Mesenchymal stem cell (in vitro differentiated cells and primary cell): ENCODE measurements at regions not wholly inside any gene's neighbourhood (a gene's known extent, or its start where the extent isn't known, plus 50 kb on each side); places are given as distances from the start of the nearest gene placed in this dataset.

Experiments used
- DNase-seq: peaks from one replicate; pipeline ENCODE4 v3.0.0-alpha.2; 2013
- H2AFZ ChIP-seq: one replicate; pipeline ENCODE4 v1.6.1; 2013; ENCODE audit warnings: low read depth, mild to moderate bottlenecking, control low read depth, inconsistent platforms, low read length, moderate library complexity
- H2AK5ac ChIP-seq: 2 replicates; pipeline ENCODE4 v1.6.1; 2013; ENCODE audit warnings: low read length, moderate library complexity, mild to moderate bottlenecking, inconsistent platforms; ENCODE audit not compliant: severe bottlenecking
- H2BK120ac ChIP-seq: one replicate; pipeline ENCODE4 v1.6.1; 2013; ENCODE audit warnings: low read depth, mild to moderate bottlenecking, inconsistent platforms, low read length, moderate library complexity
- H2BK12ac ChIP-seq, 2 experiments: one replicate each; pipeline ENCODE4 v1.6.1; 2013; ENCODE audit warnings: inconsistent platforms in 2 of 2, low read length in 2 of 2, mild to moderate bottlenecking in 2 of 2, moderate library complexity in 2 of 2, control low read depth in 1 of 2
- H2BK15ac ChIP-seq: one replicate; pipeline ENCODE4 v1.6.1; 2013; ENCODE audit warnings: mild to moderate bottlenecking, low read depth, inconsistent platforms; ENCODE audit not compliant: poor library complexity, severe bottlenecking
- H2BK5ac ChIP-seq: 2 replicates; pipeline ENCODE4 v1.6.1; 2013; ENCODE audit warnings: low read depth, mild to moderate bottlenecking, low read length, control low read depth, inconsistent platforms; ENCODE audit not compliant: poor library complexity, severe bottlenecking
- H3K14ac ChIP-seq, 2 experiments: one replicate each; pipeline ENCODE4 v1.6.1; 2013; ENCODE audit warnings: inconsistent platforms in 2 of 2, low read length in 2 of 2, control low read depth in 1 of 2, mild to moderate bottlenecking in 1 of 2, moderate library complexity in 1 of 2
- H3K18ac ChIP-seq, 2 experiments: one replicate each; pipeline ENCODE4 v1.6.1; 2013; ENCODE audit warnings: inconsistent platforms in 2 of 2, low read length in 2 of 2, control low read depth in 1 of 2, low read depth in 1 of 2, mild to moderate bottlenecking in 1 of 2
- H3K23ac ChIP-seq, 2 experiments: one replicate each; pipeline ENCODE4 v1.6.1; 2013; ENCODE audit warnings: inconsistent platforms in 2 of 2, low read length in 2 of 2, mild to moderate bottlenecking in 2 of 2, moderate library complexity in 2 of 2, control low read depth in 1 of 2
- H3K27ac ChIP-seq: 2 replicates; pipeline ENCODE4 v1.5.1; 2013; ENCODE audit warnings: mild to moderate bottlenecking, moderate library complexity, low read length, control low read depth, inconsistent platforms; ENCODE audit not compliant: poor library complexity, severe bottlenecking
- H3K27me3 ChIP-seq, 2 experiments: 2 replicates each; pipeline versions ENCODE4 v1.6.1 to v1.7.0; 2013; ENCODE audit warnings: low read length in 2 of 2, mild to moderate bottlenecking in 2 of 2, moderate library complexity in 2 of 2, control low read depth in 1 of 2, inconsistent platforms in 1 of 2; ENCODE audit not compliant: control insufficient read depth in 1 of 2, insufficient read depth in 1 of 2
- H3K36me3 ChIP-seq, 2 experiments: 2 replicates each; pipeline versions ENCODE4 v1.6.1 to v1.7.0; 2013; ENCODE audit warnings: low read length in 2 of 2, control low read depth in 1 of 2, inconsistent platforms in 1 of 2, low read depth in 1 of 2, mild to moderate bottlenecking in 1 of 2; ENCODE audit not compliant: insufficient read depth in 2 of 2, control insufficient read depth in 1 of 2
- H3K4ac ChIP-seq, 2 experiments: one replicate each; pipeline ENCODE4 v1.6.1; 2013; ENCODE audit warnings: inconsistent platforms in 2 of 2, low read length in 2 of 2, mild to moderate bottlenecking in 2 of 2, moderate library complexity in 2 of 2, control low read depth in 1 of 2, low read depth in 1 of 2
- H3K4me1 ChIP-seq: 2 replicates; pipeline ENCODE4 v1.6.1; 2013; ENCODE audit warnings: low read depth, low read length, control low read depth; ENCODE audit not compliant: control insufficient read depth, insufficient read depth
- H3K4me2 ChIP-seq: 2 replicates; pipeline ENCODE4 v1.6.1; 2013; ENCODE audit warnings: low read length, mild to moderate bottlenecking, inconsistent platforms; ENCODE audit not compliant: poor library complexity, severe bottlenecking
- H3K4me3 ChIP-seq, 2 experiments: 2 replicates each; pipeline versions ENCODE4 v1.5.1 to v1.7.0; 2013; ENCODE audit warnings: low read length in 2 of 2, mild to moderate bottlenecking in 2 of 2, control low read depth in 1 of 2, low read depth in 1 of 2; ENCODE audit not compliant: insufficient read depth in 1 of 2
- H3K79me1 ChIP-seq: replicated peaks from 2 replicates; pipeline ENCODE4 v1.6.1; 2013; ENCODE audit warnings: mild to moderate bottlenecking, control low read depth, low read length, inconsistent platforms; ENCODE audit not compliant: poor library complexity, severe bottlenecking
- H3K9ac ChIP-seq: 2 replicates; pipeline ENCODE4 v1.7.0; 2013; ENCODE audit warnings: mild to moderate bottlenecking, low read length, moderate library complexity
- H3K9me3 ChIP-seq: 2 replicates; pipeline ENCODE4 v1.7.0; 2013; ENCODE audit warnings: mild to moderate bottlenecking, low read length; ENCODE audit not compliant: control insufficient read depth
- H4K8ac ChIP-seq: one replicate; pipeline ENCODE4 v1.6.1; 2013; ENCODE audit warnings: inconsistent platforms, mild to moderate bottlenecking, low read length, moderate library complexity
- H4K91ac ChIP-seq: one replicate; pipeline ENCODE4 v1.6.1; 2013; ENCODE audit warnings: mild to moderate bottlenecking, low read length, inconsistent platforms
- WGBS: methylation state at CpG from one replicate; pipeline ENCODE4 v1.1.7; 2013; ENCODE audit warnings: mixed read lengths; 5-methylcytosine and 5-hydroxymethylcytosine counted together

DNA sequence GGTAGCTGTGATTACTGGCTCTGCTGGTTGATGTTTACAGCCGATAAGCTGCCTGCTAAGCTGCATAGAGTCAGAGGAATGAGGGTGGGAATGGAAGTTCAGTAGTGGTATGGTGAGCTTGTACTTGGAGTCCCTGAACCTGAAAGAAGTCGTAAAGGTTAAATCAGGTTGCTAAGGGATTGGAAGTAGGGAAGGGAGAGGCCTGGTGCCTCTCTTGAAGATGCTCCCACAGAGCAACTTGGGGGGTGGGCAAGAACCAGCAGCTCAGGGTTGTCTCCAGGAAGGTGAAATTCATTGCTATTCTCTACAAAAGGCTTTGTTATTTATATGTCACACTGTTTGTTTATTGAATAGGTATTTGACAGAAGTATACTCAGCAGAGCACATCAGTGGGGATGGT is 73.8 kb upstream of the OLFM4 start:
- H4K91ac ChIP-seq = no peak overlapping the region
- no peak overlapping the region for H2BK12ac ChIP-seq
- H3K27me3 ChIP-seq = no peaks in the 10 kb centered on the region
- H4K8ac ChIP-seq = no peak overlapping the region
- H2BK15ac ChIP-seq = no peak overlapping the region
- no peaks in the 10 kb centered on the region for H3K9me3 ChIP-seq
- no peak overlapping the region for H3K23ac ChIP-seq
- no peak overlapping the region for H3K27ac ChIP-seq
- H2BK5ac ChIP-seq = no peak overlapping the region
- 32% methylated on average over 2 of the region's 2 CpGs for WGBS
- DNase-seq = no peak
- no peak overlapping the region for H3K4ac ChIP-seq
- no peak overlapping the region for H2AFZ ChIP-seq
- no peak overlapping the region for H3K4me2 ChIP-seq
- H3K36me3 ChIP-seq = no peaks in the 10 kb centered on the region
- H3K9ac ChIP-seq = no peak overlapping the region
- no peak overlapping the region for H3K18ac ChIP-seq
- H3K4me1 ChIP-seq = no peaks in the 10 kb centered on the region
- no peak overlapping the region for H3K14ac ChIP-seq
- H3K79me1 ChIP-seq = no peaks in the 10 kb centered on the region
- no peak overlapping the region for H2AK5ac ChIP-seq
- no peak overlapping the region for H3K4me3 ChIP-seq
- no peak overlapping the region for H2BK120ac ChIP-seq

DNA sequence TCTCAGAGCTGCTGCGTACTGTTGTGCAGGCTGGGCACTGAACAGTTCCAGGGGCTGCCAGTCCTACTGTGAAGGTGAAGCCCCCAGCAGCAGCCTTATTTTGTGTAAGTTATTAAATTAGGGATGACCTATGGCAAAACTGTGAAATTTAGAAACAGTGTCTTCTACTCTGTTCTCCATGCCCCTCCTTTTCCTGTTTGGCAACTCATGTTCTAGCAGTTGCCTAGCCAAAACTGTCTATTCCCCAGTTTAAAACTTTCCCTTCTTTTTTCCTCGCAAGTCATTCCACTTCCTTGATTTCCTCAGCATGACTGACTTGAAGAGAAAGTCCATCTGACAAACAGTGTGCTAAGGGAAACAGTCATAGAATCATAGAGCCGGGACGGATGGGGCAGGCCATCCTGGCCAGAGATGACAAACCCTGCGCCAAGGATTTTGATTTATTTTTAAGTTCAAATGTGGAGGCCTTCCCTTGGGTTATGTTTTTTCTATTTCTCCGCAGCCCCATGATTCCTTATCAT is 78.1 kb upstream of the OLFM4 start:
- no peak for DNase-seq
- no peak overlapping the region for H2AFZ ChIP-seq
- no peaks in the 10 kb centered on the region for H3K27me3 ChIP-seq
- H2BK120ac ChIP-seq = no peak overlapping the region
- H3K4me3 ChIP-seq = no peak overlapping the region
- no peak overlapping the region for H2AK5ac ChIP-seq
- no peaks in the 10 kb centered on the region for H3K79me1 ChIP-seq
- no peak overlapping the region for H3K4me2 ChIP-seq
- no peak overlapping the region for H3K4ac ChIP-seq
- H3K9ac ChIP-seq = no peak overlapping the region
- H3K4me1 ChIP-seq = no peaks in the 10 kb centered on the region
- no peak overlapping the region for H2BK5ac ChIP-seq
- no peak overlapping the region for H2BK12ac ChIP-seq
- no peaks in the 10 kb centered on the region for H3K36me3 ChIP-seq
- 90% methylated on average over 4 of the region's 6 CpGs for WGBS
- no peak overlapping the region for H2BK15ac ChIP-seq
- no peak overlapping the region for H3K14ac ChIP-seq
- no peak overlapping the region for H3K23ac ChIP-seq
- no peak overlapping the region for H3K18ac ChIP-seq
- H4K8ac ChIP-seq = no peak overlapping the region
- no peak overlapping the region for H3K27ac ChIP-seq
- H3K9me3 ChIP-seq = no peaks in the 10 kb centered on the region
- H4K91ac ChIP-seq = no peak overlapping the region

DNA sequence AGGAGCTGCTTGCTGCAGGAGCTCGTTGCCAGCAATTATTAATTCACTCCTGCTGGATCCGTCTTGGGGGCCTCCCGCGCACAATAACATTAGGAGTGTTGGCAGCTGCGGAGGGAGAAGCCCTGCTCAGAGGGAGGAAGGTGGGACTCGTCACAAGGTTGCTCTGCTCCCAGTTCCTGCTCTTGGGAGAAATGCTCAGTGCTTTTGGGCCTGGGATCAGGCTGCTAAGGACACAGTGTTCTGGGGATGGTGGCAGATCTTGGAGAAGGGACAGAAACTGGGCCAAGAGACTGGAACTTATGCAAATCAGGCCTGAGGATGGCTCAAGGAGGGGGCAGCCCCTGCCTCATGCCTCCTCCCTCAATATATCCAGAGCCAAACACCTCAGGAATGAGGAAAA is 78.9 kb upstream of the OLFM4 start:
- Histone ChIP-seq H3K9me3 (no peaks in the 10 kb centered on the region), H3K4me2 (no peak overlapping the region), H2BK12ac (no peak overlapping the region), H3K4me1 (no peaks in the 10 kb centered on the region), H3K9ac (no peak overlapping the region), H3K27me3 (no peaks in the 10 kb centered on the region), H4K8ac (no peak overlapping the region), H3K4me3 (no peak overlapping the region), H4K91ac (no peak overlapping the region), H3K79me1 (no peaks in the 10 kb centered on the region), H2BK120ac (no peak overlapping the region), H3K4ac (no peak overlapping the region), H3K23ac (no peak overlapping the region), H2BK5ac (no peak overlapping the region), H3K27ac (no peak overlapping the region), H2AK5ac (no peak overlapping the region), H3K36me3 (no peaks in the 10 kb centered on the region), H2BK15ac (no peak overlapping the region), H3K18ac (no peak overlapping the region), H3K14ac (no peak overlapping the region), H2AFZ (no peak overlapping the region)
- DNase-seq = no peak
- 60% methylated on average over 6 of the region's 6 CpGs for WGBS

DNA sequence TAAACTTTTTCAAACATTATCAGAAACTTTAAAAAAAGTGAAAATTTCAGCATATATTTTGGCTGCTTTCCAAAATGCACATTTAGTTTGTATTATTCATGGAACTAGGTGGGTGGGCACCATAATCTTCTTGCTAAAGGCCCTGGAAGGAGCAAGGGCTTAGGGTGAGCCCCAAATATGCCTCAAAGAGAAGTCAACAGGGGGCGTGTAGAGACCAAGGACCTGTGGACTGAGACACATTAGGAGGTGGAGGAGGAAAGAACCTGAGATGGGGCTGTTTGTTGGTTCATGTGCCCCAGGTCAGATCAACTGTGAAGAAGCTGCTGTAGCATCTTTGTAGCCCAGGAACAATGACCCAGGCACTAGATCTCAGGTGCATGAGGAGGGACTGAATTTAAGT is 79.6 kb upstream of the OLFM4 start:
- H3K4me1 ChIP-seq = no peaks in the 10 kb centered on the region
- H3K4ac ChIP-seq = no peak overlapping the region
- H2BK120ac ChIP-seq = no peak overlapping the region
- H3K18ac ChIP-seq = no peak overlapping the region
- H3K14ac ChIP-seq = no peak overlapping the region
- H3K4me2 ChIP-seq = no peak overlapping the region
- H2AFZ ChIP-seq = no peak overlapping the region
- H3K27ac ChIP-seq = no peak overlapping the region
- 76% methylated on average over 1 of the region's 1 CpG for WGBS
- no peak overlapping the region for H2BK5ac ChIP-seq
- H3K36me3 ChIP-seq = no peaks in the 10 kb centered on the region
- no peak for DNase-seq
- no peak overlapping the region for H3K23ac ChIP-seq
- no peak overlapping the region for H2BK15ac ChIP-seq
- H3K79me1 ChIP-seq = no peaks in the 10 kb centered on the region
- H4K8ac ChIP-seq = no peak overlapping the region
- H2AK5ac ChIP-seq = no peak overlapping the region
- H2BK12ac ChIP-seq = no peak overlapping the region
- H3K9ac ChIP-seq = no peak overlapping the region
- no peaks in the 10 kb centered on the region for H3K27me3 ChIP-seq
- H4K91ac ChIP-seq = no peak overlapping the region
- no peak overlapping the region for H3K4me3 ChIP-seq
- H3K9me3 ChIP-seq = no peaks in the 10 kb centered on the region
